ENCODE measurements at regions not wholly inside any gene's neighbourhood (a gene's known extent, or its start where the extent isn't known, plus 50 kb on each side); places are given as distances from the start of the nearest gene placed in this dataset.

GRCh38 chr4:133598779-133599178, 449.7 kb downstream of the PCDH10 start:
- DNase-seq (ENCODE audit: low read depth in 1 of 2, low spot score in 1 of 2): no peak
- Histone ChIP-seq H3K27ac (replicated peaks) (no peak overlapping the region), H3K4me3 (replicated peaks; ENCODE audit: insufficient read depth, low read length) (no peak overlapping the region), H3K27me3 (ENCODE audit: insufficient read depth, poor library complexity, severe bottlenecking) (no peaks in the 10 kb centered on the region)
- TF ChIP-seq GABPA (IDR thresholded peaks at IDR 0.05; ENCODE audit: low read depth): no peak
- TF ChIP-seq POLR2AphosphoS5 (IDR thresholded peaks at IDR 0.05; ENCODE audit: low read depth): no peak
- no peak for TF ChIP-seq CTCF (IDR thresholded peaks at IDR 0.05; ENCODE audit: insufficient read depth, low read length)
- no peak for TF ChIP-seq SPI1 (IDR thresholded peaks at IDR 0.05; ENCODE audit: borderline replicate concordance, low read depth)
- TF ChIP-seq, protein P1, sequence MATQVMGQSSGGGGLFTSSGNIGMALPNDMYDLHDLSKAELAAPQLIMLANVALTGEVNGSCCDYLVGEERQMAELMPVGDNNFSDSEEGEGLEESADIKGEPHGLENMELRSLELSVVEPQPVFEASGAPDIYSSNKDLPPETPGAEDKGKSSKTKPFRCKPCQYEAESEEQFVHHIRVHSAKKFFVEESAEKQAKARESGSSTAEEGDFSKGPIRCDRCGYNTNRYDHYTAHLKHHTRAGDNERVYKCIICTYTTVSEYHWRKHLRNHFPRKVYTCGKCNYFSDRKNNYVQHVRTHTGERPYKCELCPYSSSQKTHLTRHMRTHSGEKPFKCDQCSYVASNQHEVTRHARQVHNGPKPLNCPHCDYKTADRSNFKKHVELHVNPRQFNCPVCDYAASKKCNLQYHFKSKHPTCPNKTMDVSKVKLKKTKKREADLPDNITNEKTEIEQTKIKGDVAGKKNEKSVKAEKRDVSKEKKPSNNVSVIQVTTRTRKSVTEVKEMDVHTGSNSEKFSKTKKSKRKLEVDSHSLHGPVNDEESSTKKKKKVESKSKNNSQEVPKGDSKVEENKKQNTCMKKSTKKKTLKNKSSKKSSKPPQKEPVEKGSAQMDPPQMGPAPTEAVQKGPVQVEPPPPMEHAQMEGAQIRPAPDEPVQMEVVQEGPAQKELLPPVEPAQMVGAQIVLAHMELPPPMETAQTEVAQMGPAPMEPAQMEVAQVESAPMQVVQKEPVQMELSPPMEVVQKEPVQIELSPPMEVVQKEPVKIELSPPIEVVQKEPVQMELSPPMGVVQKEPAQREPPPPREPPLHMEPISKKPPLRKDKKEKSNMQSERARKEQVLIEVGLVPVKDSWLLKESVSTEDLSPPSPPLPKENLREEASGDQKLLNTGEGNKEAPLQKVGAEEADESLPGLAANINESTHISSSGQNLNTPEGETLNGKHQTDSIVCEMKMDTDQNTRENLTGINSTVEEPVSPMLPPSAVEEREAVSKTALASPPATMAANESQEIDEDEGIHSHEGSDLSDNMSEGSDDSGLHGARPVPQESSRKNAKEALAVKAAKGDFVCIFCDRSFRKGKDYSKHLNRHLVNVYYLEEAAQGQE (IDR thresholded peaks at IDR 0.05; ENCODE audit: insufficient replicate concordance, low read depth): no peak

DNA sequence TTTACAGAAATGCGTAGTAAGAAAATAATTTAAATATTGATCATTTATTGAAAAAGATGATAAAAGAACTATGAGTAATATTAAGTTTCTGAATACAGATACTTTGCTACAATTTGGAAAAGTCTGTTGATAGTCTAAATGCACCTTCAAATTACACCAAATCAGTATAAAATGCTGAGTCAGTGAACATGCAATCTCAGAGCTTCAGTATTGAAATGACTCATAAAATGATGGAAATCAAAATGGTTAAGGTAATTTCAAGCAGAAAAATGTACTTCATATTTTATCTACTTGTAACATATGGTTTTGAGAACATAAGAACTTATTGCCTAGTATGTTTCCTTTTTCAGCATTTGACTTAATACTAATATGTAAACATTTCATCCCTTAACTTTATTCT, 448.2 kb downstream of the PCDH10 start:
- Histone ChIP-seq H3K27me3 (ENCODE audit: insufficient read depth, poor library complexity, severe bottlenecking) (no peaks in the 10 kb centered on the region), H3K4me3 (replicated peaks; ENCODE audit: insufficient read depth, low read length) (no peak overlapping the region), H3K27ac (replicated peaks) (no peak overlapping the region)
- DNase-seq (ENCODE audit: low read depth in 1 of 2, low spot score in 1 of 2): no peak
- TF ChIP-seq, protein P1 (IDR thresholded peaks at IDR 0.05; ENCODE audit: insufficient replicate concordance, low read depth): no peak
- no peak for TF ChIP-seq GABPA (IDR thresholded peaks at IDR 0.05; ENCODE audit: low read depth)
- no peak for TF ChIP-seq POLR2AphosphoS5 (IDR thresholded peaks at IDR 0.05; ENCODE audit: low read depth)
- no peak for TF ChIP-seq SPI1 (IDR thresholded peaks at IDR 0.05; ENCODE audit: borderline replicate concordance, low read depth)
- TF ChIP-seq CTCF (IDR thresholded peaks at IDR 0.05; ENCODE audit: insufficient read depth, low read length): no peak

DNA sequence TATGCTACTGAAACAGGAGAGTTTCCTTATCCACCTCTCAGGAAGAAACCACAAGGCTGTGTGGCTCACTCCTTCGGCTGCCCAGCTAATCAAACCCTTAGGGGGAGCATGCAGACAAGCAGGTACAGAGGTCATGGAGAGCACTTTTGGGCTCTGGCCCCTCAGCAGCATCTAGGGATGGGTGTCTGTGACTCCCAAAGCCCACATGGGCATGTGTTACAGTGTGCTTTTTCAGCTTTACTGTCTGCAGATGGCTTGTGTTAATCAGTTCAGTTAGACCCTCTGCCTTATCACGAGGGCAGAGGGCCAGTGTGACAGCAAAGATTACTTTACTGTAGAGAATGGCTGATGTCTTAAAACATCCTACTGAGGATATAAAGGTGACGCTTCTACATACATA, 447.4 kb downstream of the PCDH10 start:
- TF ChIP-seq GABPA (IDR thresholded peaks at IDR 0.05; ENCODE audit: low read depth) (no peak), SPI1 (IDR thresholded peaks at IDR 0.05; ENCODE audit: borderline replicate concordance, low read depth) (no peak), POLR2AphosphoS5 (IDR thresholded peaks at IDR 0.05; ENCODE audit: low read depth) (no peak), CTCF (IDR thresholded peaks at IDR 0.05; ENCODE audit: insufficient read depth, low read length) (no peak)
- TF ChIP-seq, protein P1 (IDR thresholded peaks at IDR 0.05; ENCODE audit: insufficient replicate concordance, low read depth): no peak
- no peak for DNase-seq (ENCODE audit: low read depth in 1 of 2, low spot score in 1 of 2)
- H3K4me3 ChIP-seq (replicated peaks; ENCODE audit: insufficient read depth, low read length): no peak overlapping the region
- no peaks in the 10 kb centered on the region for H3K27me3 ChIP-seq (ENCODE audit: insufficient read depth, poor library complexity, severe bottlenecking)
- H3K27ac ChIP-seq (replicated peaks): no peak overlapping the region
